Inferior parietal cortex (tissue), 1 donor: ENCODE measurements at regions not wholly inside any gene's neighbourhood (a gene's known extent, or its start where the extent isn't known, plus 50 kb on each side); places are given as distances from the start of the nearest gene placed in this dataset.
A peak's percentile ranks its signal among the peaks of the same experiment; 100 is the strongest.

Source experiments
- DNase-seq: peaks from one replicate; pipeline ENCODE4 v3.0.0-alpha.2; 2016; ENCODE audit errors: extremely low spot score

DNA sequence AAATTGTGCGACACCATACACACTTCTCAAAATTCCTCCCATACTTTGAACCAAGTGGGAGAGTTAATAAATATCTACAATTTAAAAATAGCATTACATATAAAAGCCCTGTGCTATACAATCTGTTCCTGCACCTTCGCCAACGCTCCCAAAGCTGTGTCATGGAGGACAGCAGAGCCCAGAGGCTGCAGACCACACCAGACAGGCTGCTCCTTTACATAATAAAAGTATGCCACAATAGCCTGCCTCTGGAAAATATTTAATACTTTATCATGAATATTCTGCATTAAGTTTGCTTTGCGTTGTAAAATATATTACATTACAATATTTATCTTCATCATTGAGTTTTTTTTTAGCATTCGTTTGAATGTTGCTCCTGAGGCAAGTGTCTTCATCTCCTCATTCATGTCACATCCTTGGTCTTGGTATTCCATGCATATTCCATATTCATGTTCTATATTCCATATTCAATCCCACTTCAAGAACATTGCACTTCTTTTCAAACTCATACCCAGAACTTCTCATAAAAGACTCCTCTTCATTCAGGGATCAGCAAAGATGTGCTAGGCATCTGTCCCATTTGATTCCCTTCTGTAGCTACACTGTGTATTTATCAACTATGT is 663.9 kb downstream of the POM121L12 start:
- DNase-seq: no peak

DNA sequence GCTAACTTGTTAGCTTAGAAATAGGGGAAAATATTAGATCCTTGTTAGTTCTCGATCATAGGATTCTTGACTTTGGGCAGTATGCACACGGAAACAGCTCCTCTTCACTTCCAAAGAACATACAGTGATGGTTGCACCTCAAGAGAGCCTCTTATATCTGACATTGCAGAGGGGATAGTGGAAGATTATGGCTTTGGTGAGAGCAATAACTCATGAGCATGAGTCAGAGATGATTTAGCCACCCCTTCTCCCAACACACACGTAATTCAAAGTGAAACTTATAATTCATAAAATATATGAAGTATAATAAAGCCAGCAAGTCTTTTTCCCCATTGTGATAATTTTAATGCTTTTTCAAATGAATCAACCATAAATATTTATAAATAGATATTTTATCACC is 683.7 kb downstream of the POM121L12 start:
- DNase-seq: no peak

GRCh38 chr7:53740971-53741370 is 705.5 kb downstream of the POM121L12 start:
- no peak for DNase-seq

DNA sequence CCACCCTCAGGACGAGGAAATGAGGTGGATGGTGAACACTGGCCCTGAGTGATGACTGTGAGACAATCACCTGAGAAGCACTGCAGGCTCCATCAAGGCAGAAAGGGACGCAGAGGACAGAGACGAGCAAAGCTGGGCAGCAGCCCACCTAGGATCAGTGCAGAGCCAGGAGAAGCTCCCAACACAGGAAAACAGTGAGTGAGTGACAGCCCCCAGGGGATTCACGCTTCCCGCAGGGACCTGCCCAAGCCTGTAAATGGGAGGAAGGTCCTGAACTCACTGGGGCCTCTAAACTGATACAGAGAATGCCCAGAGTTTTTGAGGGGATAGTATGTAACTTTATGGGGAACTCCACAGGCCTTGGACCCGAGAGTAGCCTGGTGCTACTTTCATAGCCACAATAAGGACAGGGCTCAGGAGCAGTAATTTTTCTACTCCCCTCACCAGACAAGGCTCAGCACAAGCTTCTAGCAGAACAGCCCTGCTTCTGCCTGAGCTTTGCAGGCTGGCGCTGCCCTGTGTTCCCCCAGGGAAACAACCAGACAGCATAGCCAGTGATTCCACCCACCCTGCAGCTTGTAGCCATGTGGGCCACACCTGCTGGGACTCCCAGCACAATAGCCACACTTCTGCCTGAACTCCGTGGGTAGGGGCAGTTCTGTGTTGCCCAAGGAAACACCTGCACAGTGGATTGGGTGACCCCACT is 708.4 kb downstream of the POM121L12 start:
- no peak for DNase-seq

DNA sequence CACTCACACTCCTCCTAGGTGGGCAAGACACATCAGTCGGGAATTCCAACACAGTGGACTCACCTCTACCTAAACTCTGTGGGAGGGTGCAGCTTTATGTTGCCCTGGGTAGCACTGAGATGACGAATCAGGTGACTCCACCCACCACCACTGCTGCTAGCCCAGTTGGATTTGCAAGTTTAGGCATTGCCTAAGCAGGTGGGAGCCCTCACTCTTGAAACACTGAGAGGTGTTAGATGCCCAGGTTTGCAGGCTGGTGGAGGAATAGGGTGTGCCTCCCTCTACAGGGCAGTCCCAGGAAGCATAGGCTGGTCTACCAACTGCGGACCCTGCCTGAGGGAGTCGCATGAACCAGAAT is 708.9 kb downstream of the POM121L12 start:
- no peak for DNase-seq

DNA sequence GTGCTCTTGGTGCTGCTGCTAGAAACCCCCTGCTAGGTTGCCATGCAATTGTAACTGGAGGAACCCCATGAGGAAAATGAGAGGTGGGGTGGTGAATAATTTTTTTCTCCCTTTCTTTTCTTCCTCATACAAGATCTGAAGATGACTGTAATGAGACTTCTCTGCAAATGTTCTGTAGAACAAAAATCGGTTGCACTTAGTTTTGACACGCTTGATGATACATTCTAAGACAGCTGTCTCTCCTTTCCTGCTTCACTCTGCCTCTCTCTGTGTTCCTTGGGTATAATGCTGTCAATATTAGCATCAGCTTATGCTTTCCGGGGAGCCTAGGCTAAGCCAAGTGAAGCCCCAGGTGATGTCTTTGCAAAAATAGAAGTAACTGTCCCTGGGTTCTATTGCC is 721.5 kb downstream of the POM121L12 start:
- DNase-seq: no peak

- peak; percentile 64 for DNase-seq
Measured at GRCh38 chr7:53768186-53768585, 732.8 kb downstream of the POM121L12 start.

DNA sequence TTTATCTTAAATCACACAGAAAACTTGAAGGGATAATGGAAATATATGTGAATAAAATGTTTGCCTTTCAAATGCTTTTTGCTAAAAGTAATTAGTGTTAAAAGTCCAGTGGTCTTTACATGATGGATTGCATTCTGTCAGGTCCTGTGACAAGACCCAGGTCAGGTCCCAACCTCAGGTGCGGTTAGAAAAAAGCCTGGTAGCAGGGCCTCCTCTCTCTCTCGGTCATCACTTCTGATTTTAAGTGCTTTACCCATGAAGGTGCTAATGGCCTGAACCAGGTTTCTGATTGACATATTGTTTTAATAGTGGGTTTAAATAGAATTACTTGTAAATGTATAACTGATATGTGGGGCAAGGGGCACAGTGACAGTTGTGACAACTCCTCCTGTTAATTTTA is 736.3 kb downstream of the POM121L12 start:
- DNase-seq: no peak

GRCh38 chr7:53776323-53776722 is 740.9 kb downstream of the POM121L12 start:
- DNase-seq: no peak

DNA sequence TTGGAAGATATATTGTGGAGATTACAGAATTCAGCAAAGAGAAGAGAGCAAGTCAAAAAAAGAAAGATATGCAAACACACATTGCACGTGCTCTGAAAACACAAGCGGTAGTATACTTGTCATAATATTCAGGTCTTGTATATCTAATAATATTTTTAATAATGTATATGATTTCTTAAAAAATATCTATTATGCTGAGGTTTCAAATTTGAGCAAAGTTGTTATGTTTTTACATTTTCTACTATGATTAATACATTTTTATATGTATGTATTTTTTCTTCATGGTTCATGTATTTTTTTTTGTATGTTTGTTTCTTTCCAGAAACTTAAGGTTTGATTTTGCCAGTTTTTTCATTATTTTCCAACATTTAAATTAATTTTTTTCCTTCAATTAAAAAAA is 752.4 kb upstream of the VSTM2A start:
- DNase-seq: no peak

- DNase-seq: no peak
Measured at GRCh38 chr7:53794816-53795215, 747.4 kb upstream of the VSTM2A start.

- DNase-seq: no peak
Measured at GRCh38 chr7:53800746-53801145, 741.4 kb upstream of the VSTM2A start.

GRCh38 chr7:53806119-53806518 is 736.1 kb upstream of the VSTM2A start:
- no peak for DNase-seq

- DNase-seq: no peak
Measured at GRCh38 chr7:53811555-53812079, 730.6 kb upstream of the VSTM2A start.

GRCh38 chr7:53812135-53812534 is 730.0 kb upstream of the VSTM2A start:
- no peak for DNase-seq

DNA sequence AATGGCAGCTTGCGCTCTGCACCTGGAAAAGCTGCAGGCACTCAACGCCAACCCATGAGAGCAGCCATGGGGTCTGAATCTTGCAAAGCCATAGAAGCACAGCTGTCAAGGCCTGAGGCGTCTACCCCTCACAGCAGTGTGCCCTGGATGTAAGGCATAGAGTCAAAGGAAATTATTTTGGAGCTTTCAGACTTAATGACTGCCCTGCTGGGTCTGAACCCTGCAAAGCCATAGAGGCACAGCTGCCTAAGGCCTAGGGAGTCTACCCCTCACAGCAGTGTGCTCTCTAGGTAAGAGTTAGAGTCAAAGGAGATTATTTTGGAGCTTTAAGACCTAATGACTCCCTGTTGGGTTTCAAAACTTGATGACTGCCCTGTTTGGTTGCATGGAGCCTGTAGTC is 706.9 kb upstream of the VSTM2A start:
- no peak for DNase-seq

GRCh38 chr7:53877688-53878087 is 664.5 kb upstream of the VSTM2A start:
- DNase-seq: no peak

GRCh38 chr7:53900856-53901528 is 641.2 kb upstream of the VSTM2A start:
- no peak for DNase-seq

GRCh38 chr7:53904355-53904754 is 637.8 kb upstream of the VSTM2A start:
- no peak for DNase-seq

DNA sequence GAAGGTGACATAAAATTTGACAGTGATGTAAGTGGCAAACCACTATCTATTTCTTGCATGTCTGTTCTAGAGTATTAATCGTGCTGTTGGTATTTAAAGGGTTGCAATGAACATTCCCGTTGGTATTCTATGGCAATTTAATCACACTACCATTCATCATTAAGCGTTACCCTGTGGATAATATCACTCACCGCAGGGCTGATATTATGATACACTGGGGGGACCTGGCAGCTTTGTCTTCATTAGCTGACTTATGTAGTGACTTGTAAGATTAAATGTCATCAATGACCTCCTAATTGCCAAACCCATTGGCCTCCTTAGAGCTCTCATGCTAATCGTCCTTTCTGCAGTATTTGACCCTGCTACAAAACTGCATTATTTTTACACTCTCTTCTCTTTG is 624.5 kb upstream of the VSTM2A start:
- no peak for DNase-seq

DNA sequence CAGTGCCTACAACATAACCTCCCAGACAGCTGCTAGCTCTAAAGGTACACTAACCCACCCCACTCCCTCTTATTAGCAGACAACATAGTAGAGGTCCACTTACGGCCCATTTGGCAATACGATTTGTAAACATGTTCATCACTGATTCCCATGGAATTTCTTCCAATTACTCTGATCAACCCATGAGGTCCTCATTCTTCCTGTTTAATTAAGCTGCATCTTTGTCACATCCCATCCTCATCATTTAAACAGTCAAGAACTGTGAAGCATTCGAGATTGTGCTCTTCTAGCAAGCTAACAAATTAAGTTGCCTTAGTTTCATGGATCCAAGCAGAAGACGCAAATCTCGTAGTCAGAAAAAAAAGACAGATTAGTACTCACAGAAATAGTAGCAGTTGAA is 622.2 kb upstream of the VSTM2A start:
- DNase-seq: no peak

- no peak for DNase-seq
Measured at GRCh38 chr7:53940483-53940882, 601.7 kb upstream of the VSTM2A start.

DNA sequence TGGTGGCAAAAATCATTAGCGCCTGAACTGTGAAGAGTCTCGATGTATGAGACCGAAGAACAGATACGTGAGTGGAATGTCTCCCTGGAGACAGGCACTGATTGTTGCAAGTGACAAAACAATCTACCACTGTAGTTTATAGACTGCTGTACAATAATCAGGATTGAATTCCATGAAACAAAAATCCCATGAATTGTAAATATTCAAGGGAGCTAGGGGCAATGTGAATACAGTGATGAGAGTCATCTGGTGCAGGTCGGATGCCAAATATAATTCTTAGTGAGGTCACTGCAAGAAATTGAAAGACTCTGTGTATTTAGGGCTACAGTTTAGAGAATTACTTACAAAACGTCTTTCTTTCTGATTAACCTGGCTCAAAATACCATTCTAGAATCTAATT is 594.4 kb upstream of the VSTM2A start:
- no peak for DNase-seq
